Heart left ventricle (tissue), 16 donors: ENCODE measurements at regions not wholly inside any gene's neighbourhood (a gene's known extent, or its start where the extent isn't known, plus 50 kb on each side); places are given as distances from the start of the nearest gene placed in this dataset.

Experiments
- ATAC-seq, 4 donors: fragments of 200-7000 bp; cut with Tn5 transposase; one replicate each; pipeline ENCODE4 v1.9.1; 2020 to 2022; ENCODE audit warnings: moderate library complexity in 4 of 4, mild to moderate bottlenecking in 3 of 4, moderate number of reproducible peaks in 1 of 4
- DNase-seq, 5 donors: peaks; one replicate each; pipeline ENCODE4 v3.0.0-alpha.2; 2020
- H3K27ac ChIP-seq, 12 donors: fragments of 200-600 bp; sonication (generic) in 4 of 12; one replicate each; pipeline versions ENCODE4 v1.5.0 to v1.8.0; 2016 to 2022; ENCODE audit warnings: mild to moderate bottlenecking in 2 of 12
- H3K27me3 ChIP-seq, 9 donors: fragments of 200-600 bp; sonication (generic) in 2 of 9; one replicate each; pipeline versions ENCODE4 v1.5.1 to v1.8.0; 2016 to 2022; ENCODE audit warnings: mild to moderate bottlenecking in 3 of 9
- H3K36me3 ChIP-seq, 9 donors: fragments of 200-600 bp; sonication (generic) in 2 of 9; one replicate each; pipeline versions ENCODE4 v1.5.0 to v1.8.0; 2018 to 2022; ENCODE audit warnings: mild to moderate bottlenecking in 2 of 9
- H3K4me1 ChIP-seq, 12 donors: fragments of 200-600 bp; sonication (generic) in 4 of 12; one replicate each; pipeline versions ENCODE4 v1.5.0 to v1.8.0; 2016 to 2022; ENCODE audit warnings: mild to moderate bottlenecking in 3 of 12
- H3K4me3 ChIP-seq, 12 donors: fragments of 200-600 bp; sonication (generic) in 4 of 12; one replicate each; pipeline versions ENCODE4 v1.5.0 to v1.8.0; 2017 to 2022; ENCODE audit warnings: mild to moderate bottlenecking in 9 of 12, moderate library complexity in 4 of 12
- H3K9me3 ChIP-seq, 12 donors: fragments of 200-600 bp; sonication (generic) in 4 of 12; one replicate each; pipeline versions ENCODE4 v1.5.0 to v1.8.0; 2016 to 2022; ENCODE audit warnings: mild to moderate bottlenecking in 1 of 12
- POLR2A ChIP-seq, 2 donors: fragments of 450-650 bp; IDR thresholded peaks; one replicate each; pipeline ENCODE4 v1.6.1; 2017; ENCODE audit warnings: antibody characterized with exemption in 2 of 2, mild to moderate bottlenecking in 2 of 2, moderate library complexity in 2 of 2
- WGBS, 4 donors: extraction: QIAGEN DNeasy Blood & Tissue Kit in 2 of 4; methylation state at CpG; one replicate each; pipeline versions ENCODE4 v1.1.5 to v1.1.7; 2013 to 2018; 5-methylcytosine and 5-hydroxymethylcytosine counted together
- intact Hi-C, 10 donors: fragments of 100-400 bp; cut with DNase I; formaldehyde crosslinking; loops; one replicate each; pipeline versions ENCODE4 v1.11.1 to v1.14.2; 2022
- TF ChIP-seq, protein P1 (sequence below), 12 donors: fragments of 200-600 bp; sonication (generic) in 4 of 12; IDR thresholded peaks; one replicate each; pipeline versions ENCODE4 v1.5.0 to v1.8.0; 2018 to 2022; ENCODE audit warnings: antibody characterized with exemption in 12 of 12, mild to moderate bottlenecking in 5 of 12
- donor health status: ischemic (EF 13 %, LVEDD 7.1; RV severe dilation, severe dysfunction).
- donor health status: healthy with polysubstance abuse.
- donor health status: DM: no; HTN: yes; CAD: no.
- donor health status: DM: no; HTN: no; CAD: no.
- donor health status: ischemic (EF 25% LVEDD 6.9; RV normal size, moderate dysfunction).
- donor health status: ischemic (EF 25% LVEDD 5.7; RV mildly dilated, moderate dysfunction).
- donor health status: healthy.
- donor health status: DM: yes; HTN: yes; CAD: no.
- donor health status: ischemic (EF 35%, LVEDD 5.7; RV mildly dilated, moderate dysfunction).
- donor health status: nonischemic (EF 11% LVEDD 7.7; RV severe dilation, severe dysfunction).
- donor health status: DM: yes; HTN: yes; CAD: no.
- donor health status: PGD.
- donor health status: ischemic (EF 29% LVEDD 5.4; RV normal size, mild dysfunction).
- donor health status: nonischemic (EF 23%, LVEDD 6.1; RV moderate dilation, normal function).

DNA sequence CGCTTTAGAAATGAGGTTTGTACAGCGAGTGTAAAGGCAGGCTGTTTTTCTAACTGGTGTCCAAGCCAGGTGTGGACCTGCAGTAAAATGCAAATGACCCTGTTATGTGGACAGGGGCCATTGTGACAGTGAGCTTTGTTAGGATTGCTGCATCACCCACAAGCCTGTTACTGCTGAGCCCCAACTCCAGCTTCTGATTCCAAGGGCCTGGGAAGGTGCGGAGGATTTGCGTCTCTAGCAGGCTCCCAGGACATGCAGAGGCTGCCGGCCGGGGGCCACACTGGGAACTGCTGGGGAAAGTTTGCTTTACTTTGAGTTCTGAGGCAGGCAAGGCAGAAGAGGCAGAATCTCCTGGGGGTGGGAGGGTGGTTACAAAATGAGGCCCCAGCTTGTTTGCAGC is 164.1 kb downstream of the GLI2 start:
- intact Hi-C loops = loop anchor here in 1 of 10 donors (10.0 kb wide), 1 partner anchor 175 kb away; no protein-coding TSS in a partner anchor
- 86 to 89% (median 87%) methylated on average over 6 of the region's 6 CpGs for WGBS, 4 donors
- no peak for DNase-seq

DNA sequence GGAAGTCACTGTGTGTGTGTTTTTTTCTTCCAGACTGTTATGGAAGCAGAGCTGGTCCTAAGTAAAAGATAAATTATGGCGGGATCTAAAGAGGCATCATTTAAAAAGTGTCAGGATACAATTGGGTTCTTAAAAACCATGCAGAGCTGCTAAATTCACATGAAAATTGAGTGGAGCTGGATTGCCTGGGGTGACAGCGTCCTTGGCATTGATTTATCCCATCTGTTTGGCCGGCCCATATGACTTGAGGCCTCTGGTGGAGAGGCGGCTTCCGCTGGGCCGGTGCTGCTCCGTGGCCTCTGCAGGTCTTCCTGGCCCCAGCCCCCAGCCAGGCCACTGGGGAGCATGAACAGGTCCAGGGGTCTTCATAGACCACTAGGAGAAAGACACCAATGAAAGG is 165.5 kb downstream of the GLI2 start:
- no peak for TF ChIP-seq POLR2A (IDR thresholded peaks at IDR 0.05)
- TF ChIP-seq, protein P1, sequence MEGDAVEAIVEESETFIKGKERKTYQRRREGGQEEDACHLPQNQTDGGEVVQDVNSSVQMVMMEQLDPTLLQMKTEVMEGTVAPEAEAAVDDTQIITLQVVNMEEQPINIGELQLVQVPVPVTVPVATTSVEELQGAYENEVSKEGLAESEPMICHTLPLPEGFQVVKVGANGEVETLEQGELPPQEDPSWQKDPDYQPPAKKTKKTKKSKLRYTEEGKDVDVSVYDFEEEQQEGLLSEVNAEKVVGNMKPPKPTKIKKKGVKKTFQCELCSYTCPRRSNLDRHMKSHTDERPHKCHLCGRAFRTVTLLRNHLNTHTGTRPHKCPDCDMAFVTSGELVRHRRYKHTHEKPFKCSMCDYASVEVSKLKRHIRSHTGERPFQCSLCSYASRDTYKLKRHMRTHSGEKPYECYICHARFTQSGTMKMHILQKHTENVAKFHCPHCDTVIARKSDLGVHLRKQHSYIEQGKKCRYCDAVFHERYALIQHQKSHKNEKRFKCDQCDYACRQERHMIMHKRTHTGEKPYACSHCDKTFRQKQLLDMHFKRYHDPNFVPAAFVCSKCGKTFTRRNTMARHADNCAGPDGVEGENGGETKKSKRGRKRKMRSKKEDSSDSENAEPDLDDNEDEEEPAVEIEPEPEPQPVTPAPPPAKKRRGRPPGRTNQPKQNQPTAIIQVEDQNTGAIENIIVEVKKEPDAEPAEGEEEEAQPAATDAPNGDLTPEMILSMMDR (IDR thresholded peaks at IDR 0.05) = no peak
- no peaks in the 10 kb centered on the region for H3K9me3 ChIP-seq
- peak in 1 of 5 donors; percentile 11 for DNase-seq

More for the DNA sequence above, 164.1 kb downstream of the GLI2 start:
- TF ChIP-seq, protein P1 (IDR thresholded peaks at IDR 0.05) = no peak
- TF ChIP-seq POLR2A (IDR thresholded peaks at IDR 0.05) = no peak
- no peaks in the 10 kb centered on the region for H3K9me3 ChIP-seq
- H3K27ac ChIP-seq = no peak overlapping the region
- no peak overlapping the region for H3K4me3 ChIP-seq
- no peak for ATAC-seq
- H3K4me1 ChIP-seq = peaks cover 0 to 12% (median 0%) of the 10 kb centered on the region in 12 donors
- H3K27me3 ChIP-seq = peaks cover 0 to 3% (median 0%) of the 10 kb centered on the region in 9 donors
- no peaks in the 10 kb centered on the region for H3K36me3 ChIP-seq

DNA sequence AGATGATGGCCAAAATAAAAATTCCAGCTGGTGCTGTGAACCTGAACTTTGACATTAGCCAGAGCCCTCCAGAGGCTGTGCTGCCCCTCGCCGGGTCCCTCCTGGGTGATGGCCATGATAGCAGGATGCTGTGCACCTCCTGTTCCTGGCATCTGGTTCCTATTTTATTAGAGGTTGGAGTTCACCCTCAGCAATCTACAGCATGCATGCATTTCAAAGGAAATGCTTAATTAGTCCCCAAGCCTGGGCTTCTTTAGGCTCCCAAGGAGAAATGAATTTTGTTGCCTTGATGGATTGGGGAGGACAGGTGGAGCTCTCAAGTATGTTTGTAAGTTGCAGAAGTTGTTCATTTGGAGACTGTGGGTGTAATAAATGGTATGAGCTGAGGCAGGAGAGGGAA is 166.9 kb downstream of the GLI2 start:
- TF ChIP-seq, protein P1 (IDR thresholded peaks at IDR 0.05) = no peak
- no peak for TF ChIP-seq POLR2A (IDR thresholded peaks at IDR 0.05)
- Histone ChIP-seq H3K27ac (no peak overlapping the region), H3K4me1 (peaks cover 0 to 15% (median 0%) of the 10 kb centered on the region in 12 donors), H3K9me3 (no peaks in the 10 kb centered on the region), H3K36me3 (no peaks in the 10 kb centered on the region), H3K4me3 (no peak overlapping the region), H3K27me3 (peaks cover 0 to 3% (median 0%) of the 10 kb centered on the region in 9 donors)
- DNase-seq = no peak
- WGBS, 4 donors = 34 to 54% (median 46%) methylated on average over 2 of the region's 2 CpGs
- no peak for ATAC-seq
- intact Hi-C loops = no loop called here

More for the DNA sequence above, 165.5 kb downstream of the GLI2 start:
- Histone ChIP-seq H3K27ac (no peak overlapping the region), H3K36me3 (no peaks in the 10 kb centered on the region), H3K4me3 (no peak overlapping the region), H3K4me1 (peaks cover 0 to 15% (median 0%) of the 10 kb centered on the region in 12 donors), H3K27me3 (peaks cover 0 to 3% (median 0%) of the 10 kb centered on the region in 9 donors)
- ATAC-seq = no peak
- 66 to 84% (median 81%) methylated on average over 5 to 7 of the region's 7 CpGs for WGBS, 4 donors
- intact Hi-C loops = no loop called here

DNA sequence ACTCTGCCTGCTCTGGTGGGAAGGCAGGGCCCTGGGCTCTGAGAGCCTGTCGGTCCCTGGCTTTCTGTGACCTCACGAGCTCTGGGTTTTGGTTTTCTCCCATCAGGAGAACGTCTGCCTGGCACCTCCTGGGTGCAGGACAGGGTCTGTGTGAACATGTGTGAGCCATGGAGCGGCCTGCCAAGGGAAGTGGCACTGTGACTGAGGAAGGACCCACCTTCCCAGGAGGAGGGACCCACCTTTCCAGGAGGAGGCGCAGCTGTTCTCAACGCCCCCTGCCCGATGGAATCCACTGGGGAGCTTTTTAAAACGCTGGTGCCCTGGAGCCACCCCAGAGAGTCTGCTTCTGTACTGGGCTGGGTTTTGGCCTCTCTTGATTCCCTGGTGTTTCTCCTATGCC is 168.7 kb downstream of the GLI2 start:
- Histone ChIP-seq H3K27me3 (peaks cover 0 to 3% (median 0%) of the 10 kb centered on the region in 9 donors), H3K4me3 (no peak overlapping the region), H3K27ac (peak overlapping the region in 2 of 12 donors; percentile 5 to 22), H3K36me3 (no peaks in the 10 kb centered on the region), H3K4me1 (peaks cover 0 to 15% (median 0%) of the 10 kb centered on the region in 12 donors), H3K9me3 (no peaks in the 10 kb centered on the region)
- 68 to 74% (median 71%) methylated on average over 7 to 8 of the region's 8 CpGs for WGBS, 4 donors
- intact Hi-C loops = no loop called here
- ATAC-seq (peak in 1 of 4 donors; percentile 4), DNase-seq (no peak)
- TF ChIP-seq, protein P1 (IDR thresholded peaks at IDR 0.05) = no peak
- TF ChIP-seq POLR2A (IDR thresholded peaks at IDR 0.05) = no peak
